GM12891 (cell line): ENCODE measurements at regions not wholly inside any gene's neighbourhood (a gene's known extent, or its start where the extent isn't known, plus 50 kb on each side); places are given as distances from the start of the nearest gene placed in this dataset.

Experiments
- POLR2A ChIP-seq: IDR thresholded peaks from 2 replicates; pipeline ENCODE4 v1.6.1; 2011; ENCODE audit warnings: low read depth, low read length, control low read depth
- TAF1 ChIP-seq: IDR thresholded peaks from 2 replicates; pipeline ENCODE4 v1.6.1; 2011; ENCODE audit warnings: low read depth, low read length, control low read depth

DNA sequence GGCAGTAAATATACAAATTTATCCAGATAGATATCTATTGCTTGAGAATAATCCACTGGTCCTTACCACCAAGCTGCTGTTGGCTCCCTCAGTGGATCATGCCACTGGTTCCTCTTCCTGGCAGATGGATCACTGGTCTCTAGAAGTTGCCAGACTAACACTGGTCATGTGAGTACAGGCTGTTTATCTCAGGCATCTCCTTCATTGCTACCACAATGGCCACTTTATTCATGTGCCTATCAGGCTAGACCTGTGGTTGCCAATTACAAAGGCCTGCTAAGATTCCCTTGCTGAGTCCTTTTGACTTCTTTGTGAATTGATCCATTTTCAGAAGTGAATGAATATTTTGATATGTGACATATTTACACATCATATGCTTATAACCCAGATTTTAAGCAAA is 1659.5 kb upstream of the PCDH20 start:
- no peak for TF ChIP-seq POLR2A
- TF ChIP-seq TAF1 = no peak
